CD4-positive, alpha-beta memory T cell (primary cell): ENCODE measurements at regions not wholly inside any gene's neighbourhood (a gene's known extent, or its start where the extent isn't known, plus 50 kb on each side); places are given as distances from the start of the nearest gene placed in this dataset.
"Not testable (repeated sequence)": the region's sequence is repeated elsewhere in the genome, so short reads cannot be mapped to it uniquely, and the experiment has no call there.

Experiments used
- CTCF ChIA-PET: fragments of 350-600 bp; sonication (Branson Sonifier 250); formaldehyde crosslinking; loops from one replicate; lab custom pipeline; 2021; ENCODE audit warnings: inconsistent platforms; ENCODE audit not compliant: partially characterized antibody; lab: Charles Lee
- POLR2A ChIA-PET: fragments of 350-600 bp; sonication (Branson Sonifier 250); formaldehyde crosslinking; loops from one replicate; lab custom pipeline; 2021; ENCODE audit not compliant: partially characterized antibody; lab: Charles Lee
- DNase-seq, 5 donors: peaks; one replicate each; pipeline versions ENCODE4 v3.0.0 to v3.0.0-alpha.2; 2020 to 2022; ENCODE audit warnings: mixed read lengths in 1 of 5
- H3K27ac ChIP-seq: one replicate; pipeline ENCODE4 v1.7.0; 2013; ENCODE audit warnings: low read depth, low read length
- H3K27me3 ChIP-seq: 2 replicates; pipeline ENCODE4 v1.7.0; 2013; ENCODE audit warnings: mild to moderate bottlenecking, low read length, moderate library complexity; ENCODE audit not compliant: insufficient read depth
- H3K36me3 ChIP-seq: 2 replicates; pipeline ENCODE4 v1.7.0; 2013; ENCODE audit warnings: mild to moderate bottlenecking, low read length, moderate library complexity; ENCODE audit not compliant: insufficient read depth
- H3K4me1 ChIP-seq: 2 replicates; pipeline ENCODE4 v1.7.0; 2013; ENCODE audit warnings: mild to moderate bottlenecking, low read length, moderate library complexity; ENCODE audit not compliant: insufficient read depth
- H3K4me3 ChIP-seq, 2 donors: one replicate each; pipeline ENCODE4 v1.7.0; 2013; ENCODE audit warnings: low read length in 2 of 2, mild to moderate bottlenecking in 1 of 2
- H3K9me3 ChIP-seq, 2 donors: one replicate each; pipeline ENCODE4 v1.7.0; 2013; ENCODE audit warnings: low read length in 2 of 2, control low read depth in 1 of 2; ENCODE audit not compliant: control insufficient read depth in 1 of 2
- H3K27ac Mint-ChIP-seq, 7 donors: one replicate each; pipeline ENCODE4 v1.8.0; 2020 to 2021; ENCODE audit warnings: mixed read lengths in 7 of 7, mild to moderate bottlenecking in 6 of 7, inconsistent platforms in 3 of 7, moderate library complexity in 3 of 7
- H3K27me3 Mint-ChIP-seq, 2 donors: one replicate each; pipeline ENCODE4 v1.8.0; 2020 to 2021; ENCODE audit warnings: mixed read lengths in 2 of 2
- H3K36me3 Mint-ChIP-seq, 2 donors: one replicate each; pipeline ENCODE4 v1.8.0; 2020 to 2021; ENCODE audit warnings: mixed read lengths in 2 of 2, inconsistent platforms in 1 of 2, mild to moderate bottlenecking in 1 of 2
- H3K4me1 Mint-ChIP-seq, 4 donors: one replicate each; pipeline ENCODE4 v1.8.0; 2020 to 2021; ENCODE audit warnings: mixed read lengths in 4 of 4, mild to moderate bottlenecking in 1 of 4
- H3K4me3 Mint-ChIP-seq, 8 donors: one replicate each; pipeline ENCODE4 v1.8.0; 2020 to 2021; ENCODE audit warnings: mixed read lengths in 8 of 8, mild to moderate bottlenecking in 7 of 8, moderate library complexity in 6 of 8, inconsistent platforms in 3 of 8
- H3K9me3 Mint-ChIP-seq, 8 donors: one replicate each; pipeline ENCODE4 v1.8.0; 2020 to 2021; ENCODE audit warnings: mixed read lengths in 8 of 8, mild to moderate bottlenecking in 5 of 8, inconsistent platforms in 3 of 8, moderate library complexity in 1 of 8
- intact Hi-C: fragments of 100-400 bp; cut with micrococcal nuclease; formaldehyde crosslinking; loops from one replicate; pipeline ENCODE4 v1.15.1; 2023

GRCh38 chr2:16186661-16187481 lies 246.5 kb downstream of the MYCN start:
- POLR2A ChIA-PET: no interaction called here
- Histone ChIP-seq H3K27ac (no peak overlapping the region), H3K9me3 (no peaks in the 10 kb centered on the region), H3K4me3 (no peak overlapping the region), H3K36me3 (no peaks in the 10 kb centered on the region), H3K4me1 (no peaks in the 10 kb centered on the region), H3K27me3 (no peaks in the 10 kb centered on the region)
- no peak overlapping the region for H3K27ac Mint-ChIP-seq
- H3K27me3 Mint-ChIP-seq: peaks cover 4 to 6% of the 10 kb centered on the region in 2 donors
- no peak overlapping the region for H3K4me3 Mint-ChIP-seq
- CTCF ChIA-PET: no interaction called here
- DNase-seq: no peak
- no peaks in the 10 kb centered on the region for H3K36me3 Mint-ChIP-seq
- no peaks in the 10 kb centered on the region for H3K4me1 Mint-ChIP-seq
- H3K9me3 Mint-ChIP-seq: no peaks in the 10 kb centered on the region
- intact Hi-C loops: no loop called here

- H3K36me3 Mint-ChIP-seq: no peaks in the 10 kb centered on the region
- no peaks in the 10 kb centered on the region for H3K4me1 Mint-ChIP-seq
- no peak overlapping the region for H3K4me3 Mint-ChIP-seq
- no peak overlapping the region for H3K27ac Mint-ChIP-seq
- CTCF ChIA-PET: no interaction called here
- intact Hi-C loops: no loop called here
- no peaks in the 10 kb centered on the region for H3K9me3 Mint-ChIP-seq
- Histone ChIP-seq H3K4me3 (no peak overlapping the region), H3K4me1 (no peaks in the 10 kb centered on the region), H3K27ac (no peak overlapping the region), H3K27me3 (no peaks in the 10 kb centered on the region), H3K9me3 (no peaks in the 10 kb centered on the region), H3K36me3 (no peaks in the 10 kb centered on the region)
- no peak for DNase-seq
- H3K27me3 Mint-ChIP-seq: peaks cover 4 to 6% of the 10 kb centered on the region in 2 donors
- POLR2A ChIA-PET: no interaction called here
Measured at GRCh38 chr2:16185801-16186272, 245.5 kb downstream of the MYCN start.

GRCh38 chr2:16184945-16185660 lies 244.8 kb downstream of the MYCN start:
- CTCF ChIA-PET: no interaction called here

GRCh38 chr2:16184341-16184890 lies 244.1 kb downstream of the MYCN start:
- DNase-seq: no peak

More at GRCh38 chr2:16184945-16185660, 244.8 kb downstream of the MYCN start:
- Mint-ChIP-seq H3K4me1 (no peaks in the 10 kb centered on the region), H3K4me3 (no peak overlapping the region), H3K27me3 (peaks cover 4 to 6% of the 10 kb centered on the region in 2 donors), H3K27ac (no peak overlapping the region), H3K36me3 (no peaks in the 10 kb centered on the region), H3K9me3 (peaks cover 0 to 2% (median 0%) of the 10 kb centered on the region in 8 donors)
- no peaks in the 10 kb centered on the region for H3K27me3 ChIP-seq
- intact Hi-C loops: no loop called here
- H3K4me1 ChIP-seq: no peaks in the 10 kb centered on the region
- H3K36me3 ChIP-seq: no peaks in the 10 kb centered on the region
- H3K9me3 ChIP-seq: no peaks in the 10 kb centered on the region
- no peak for DNase-seq
- no peak overlapping the region for H3K4me3 ChIP-seq
- POLR2A ChIA-PET: no interaction called here
- no peak overlapping the region for H3K27ac ChIP-seq

GRCh38 chr2:16183345-16183744 lies 243.0 kb downstream of the MYCN start:
- Mint-ChIP-seq H3K36me3 (no peaks in the 10 kb centered on the region), H3K27me3 (peaks cover 3 to 6% of the 10 kb centered on the region in 2 donors), H3K4me1 (no peaks in the 10 kb centered on the region), H3K4me3 (no peak overlapping the region), H3K9me3 (peaks cover 0 to 2% (median 0%) of the 10 kb centered on the region in 8 donors), H3K27ac (no peak overlapping the region)
- DNase-seq: no peak
- no peaks in the 10 kb centered on the region for H3K4me1 ChIP-seq
- intact Hi-C loops: no loop called here
- H3K9me3 ChIP-seq: no peaks in the 10 kb centered on the region
- CTCF ChIA-PET: no interaction called here
- POLR2A ChIA-PET: no interaction called here
- no peak overlapping the region for H3K27ac ChIP-seq
- no peaks in the 10 kb centered on the region for H3K27me3 ChIP-seq
- no peaks in the 10 kb centered on the region for H3K36me3 ChIP-seq
- no peak overlapping the region for H3K4me3 ChIP-seq

More at GRCh38 chr2:16184341-16184890, 244.1 kb downstream of the MYCN start:
- Mint-ChIP-seq H3K9me3 (peaks cover 0 to 2% (median 0%) of the 10 kb centered on the region in 8 donors), H3K36me3 (no peaks in the 10 kb centered on the region), H3K4me1 (no peaks in the 10 kb centered on the region), H3K27me3 (peaks cover 3 to 6% of the 10 kb centered on the region in 2 donors), H3K27ac (no peak overlapping the region), H3K4me3 (no peak overlapping the region)
- Histone ChIP-seq H3K27ac (no peak overlapping the region), H3K27me3 (no peaks in the 10 kb centered on the region), H3K4me3 (no peak overlapping the region), H3K4me1 (no peaks in the 10 kb centered on the region), H3K36me3 (no peaks in the 10 kb centered on the region), H3K9me3 (no peaks in the 10 kb centered on the region)
- intact Hi-C loops: no loop called here
- ChIA-PET CTCF (no interaction called here), POLR2A (no interaction called here)

GRCh38 chr2:16182841-16183240 lies 242.5 kb downstream of the MYCN start:
- Mint-ChIP-seq H3K27ac (no peak overlapping the region), H3K9me3 (peaks cover 0 to 2% (median 0%) of the 10 kb centered on the region in 8 donors), H3K27me3 (peaks cover 3 to 6% of the 10 kb centered on the region in 2 donors), H3K36me3 (no peaks in the 10 kb centered on the region), H3K4me1 (no peaks in the 10 kb centered on the region), H3K4me3 (no peak overlapping the region)
- H3K4me3 ChIP-seq: no peak overlapping the region
- POLR2A ChIA-PET: no interaction called here
- H3K4me1 ChIP-seq: no peaks in the 10 kb centered on the region
- no peak overlapping the region for H3K27ac ChIP-seq
- H3K9me3 ChIP-seq: no peaks in the 10 kb centered on the region
- H3K36me3 ChIP-seq: no peaks in the 10 kb centered on the region
- intact Hi-C loops: no loop called here
- CTCF ChIA-PET: no interaction called here
- no peaks in the 10 kb centered on the region for H3K27me3 ChIP-seq
- DNase-seq: no peak

GRCh38 chr2:16182311-16182815 lies 242.0 kb downstream of the MYCN start:
- H3K27me3 ChIP-seq, H3K4me3 ChIP-seq, H3K27ac Mint-ChIP-seq, H3K9me3 Mint-ChIP-seq, H3K4me1 ChIP-seq, H3K4me3 Mint-ChIP-seq, H3K36me3 ChIP-seq, H3K9me3 ChIP-seq, intact Hi-C loops, POLR2A ChIA-PET, DNase-seq, H3K4me1 Mint-ChIP-seq, H3K36me3 Mint-ChIP-seq, CTCF ChIA-PET, H3K27me3 Mint-ChIP-seq, H3K27ac ChIP-seq: not testable (repeated sequence)
